Effector memory CD8-positive, alpha-beta T cell (primary cell): ENCODE measurements at regions not wholly inside any gene's neighbourhood (a gene's known extent, or its start where the extent isn't known, plus 50 kb on each side); places are given as distances from the start of the nearest gene placed in this dataset.
"Not testable (repeated sequence)": the region's sequence is repeated elsewhere in the genome, so short reads cannot be mapped to it uniquely, and the experiment has no call there.

Experiments used
- ATAC-seq: fragments of 150-1000 bp; cut with Tn5 transposase; replicated peaks from 2 replicates; pipeline ENCODE4 v1.10.0; 2021; ENCODE audit warnings: mild to moderate bottlenecking, moderate library complexity
- DNase-seq, 3 experiments: peaks; one replicate each; pipeline ENCODE4 v3.0.0; 2021
- H3K27ac Mint-ChIP-seq, 2 donors: one replicate each; pipeline ENCODE4 v1.8.0; 2022; ENCODE audit warnings: mild to moderate bottlenecking in 2 of 2, mixed read lengths in 2 of 2, moderate library complexity in 2 of 2
- H3K27me3 Mint-ChIP-seq, 2 donors: one replicate each; pipeline ENCODE4 v1.8.0; 2022; ENCODE audit warnings: mixed read lengths in 2 of 2
- H3K36me3 Mint-ChIP-seq: one replicate; pipeline ENCODE4 v1.8.0; 2022; ENCODE audit warnings: mild to moderate bottlenecking, moderate library complexity, mixed read lengths; ENCODE audit not compliant: insufficient read depth
- H3K4me1 Mint-ChIP-seq, 2 donors: one replicate each; pipeline ENCODE4 v1.8.0; 2022; ENCODE audit warnings: low read depth in 2 of 2, mixed read lengths in 2 of 2
- H3K4me3 Mint-ChIP-seq, 2 donors: one replicate each; pipeline ENCODE4 v1.8.0; 2022; ENCODE audit warnings: mild to moderate bottlenecking in 2 of 2, mixed read lengths in 2 of 2, moderate library complexity in 2 of 2
- H3K9me3 Mint-ChIP-seq, 2 donors: one replicate each; pipeline ENCODE4 v1.8.0; 2022; ENCODE audit warnings: mixed read lengths in 2 of 2

- not testable (repeated sequence) for H3K4me3 Mint-ChIP-seq, ATAC-seq, H3K27me3 Mint-ChIP-seq, H3K27ac Mint-ChIP-seq, H3K4me1 Mint-ChIP-seq, H3K9me3 Mint-ChIP-seq, DNase-seq, H3K36me3 Mint-ChIP-seq
These were observed 161.7 kb upstream of the UBE2E3 start for GRCh38 chr2:180818700-180819099.

GRCh38 chr2:180799141-180799540, 181.3 kb upstream of the UBE2E3 start:
- Mint-ChIP-seq H3K4me3 (no peak overlapping the region), H3K36me3 (no peaks in the 10 kb centered on the region), H3K27ac (no peak overlapping the region), H3K4me1 (no peaks in the 10 kb centered on the region), H3K9me3 (no peaks in the 10 kb centered on the region), H3K27me3 (peaks cover 5 to 12% of the 10 kb centered on the region in 2 donors)
- ATAC-seq (no peak), DNase-seq (no peak)

DNA sequence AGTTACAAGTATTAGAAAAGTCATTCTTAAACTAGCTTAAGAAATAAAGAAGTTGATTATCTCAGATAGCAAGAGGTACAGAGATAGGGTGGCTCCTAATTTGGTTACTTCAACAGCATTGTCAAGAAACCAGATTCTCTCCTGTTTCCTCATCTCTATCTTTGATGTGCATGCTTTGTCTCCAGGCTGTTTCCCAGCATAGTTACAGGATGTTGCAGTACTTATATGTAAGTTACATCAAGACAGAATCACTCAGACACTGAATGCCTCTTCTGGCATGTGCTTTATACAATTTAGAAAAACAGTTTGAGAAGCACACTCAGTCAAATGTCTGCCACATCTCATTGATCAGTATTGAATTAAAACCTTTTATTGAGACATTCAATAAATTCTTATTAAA, 189.5 kb upstream of the UBE2E3 start:
- DNase-seq = no peak

DNA sequence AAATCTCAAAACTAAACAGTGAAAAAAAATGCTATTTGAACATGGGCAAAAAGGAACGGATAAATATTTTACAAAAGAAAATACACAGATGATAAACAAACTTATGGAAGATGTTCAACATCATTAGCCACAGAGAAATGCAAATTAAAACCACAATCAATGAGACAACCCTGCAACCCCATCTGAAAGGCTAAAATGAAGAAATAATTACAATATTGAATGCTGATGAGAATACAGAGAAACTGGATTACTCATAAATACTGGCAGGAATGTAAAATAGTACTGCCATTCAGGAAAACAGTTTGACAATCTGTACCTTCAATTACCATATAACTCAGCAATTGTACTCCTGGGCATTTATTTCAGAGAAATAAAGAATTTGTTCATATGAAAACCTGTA, 193.1 kb upstream of the UBE2E3 start:
- no peaks in the 10 kb centered on the region for H3K36me3 Mint-ChIP-seq
- H3K27me3 Mint-ChIP-seq = peaks cover 17 to 24% of the 10 kb centered on the region in 2 donors
- no peak for ATAC-seq

More for the DNA sequence above, 189.5 kb upstream of the UBE2E3 start:
- no peak for ATAC-seq
- H3K9me3 Mint-ChIP-seq = no peaks in the 10 kb centered on the region
- peaks cover 8 to 18% of the 10 kb centered on the region in 2 donors for H3K27me3 Mint-ChIP-seq
- no peaks in the 10 kb centered on the region for H3K36me3 Mint-ChIP-seq
- no peaks in the 10 kb centered on the region for H3K4me1 Mint-ChIP-seq
- H3K4me3 Mint-ChIP-seq = no peak overlapping the region
- H3K27ac Mint-ChIP-seq = no peak overlapping the region

GRCh38 chr2:180781276-180781675, 199.1 kb upstream of the UBE2E3 start:
- H3K4me3 Mint-ChIP-seq = no peak overlapping the region
- H3K27ac Mint-ChIP-seq = no peak overlapping the region
- H3K4me1 Mint-ChIP-seq = no peaks in the 10 kb centered on the region
- no peak for ATAC-seq
- peaks cover 10 to 17% of the 10 kb centered on the region in 2 donors for H3K27me3 Mint-ChIP-seq
- no peak for DNase-seq
- no peaks in the 10 kb centered on the region for H3K36me3 Mint-ChIP-seq
- H3K9me3 Mint-ChIP-seq = no peaks in the 10 kb centered on the region

More for the DNA sequence above, 193.1 kb upstream of the UBE2E3 start:
- Mint-ChIP-seq H3K9me3 (no peaks in the 10 kb centered on the region), H3K4me1 (no peaks in the 10 kb centered on the region), H3K27ac (no peak overlapping the region), H3K4me3 (no peak overlapping the region)
- DNase-seq = no peak

- Mint-ChIP-seq H3K4me1 (no peaks in the 10 kb centered on the region), H3K27ac (no peak overlapping the region), H3K4me3 (no peak overlapping the region), H3K9me3 (no peaks in the 10 kb centered on the region), H3K36me3 (no peaks in the 10 kb centered on the region), H3K27me3 (peaks cover 0 to 6% of the 10 kb centered on the region in 2 donors)
- ATAC-seq = no peak
- no peak for DNase-seq
These were observed 202.1 kb upstream of the UBE2E3 start for GRCh38 chr2:180778291-180778690.

DNA sequence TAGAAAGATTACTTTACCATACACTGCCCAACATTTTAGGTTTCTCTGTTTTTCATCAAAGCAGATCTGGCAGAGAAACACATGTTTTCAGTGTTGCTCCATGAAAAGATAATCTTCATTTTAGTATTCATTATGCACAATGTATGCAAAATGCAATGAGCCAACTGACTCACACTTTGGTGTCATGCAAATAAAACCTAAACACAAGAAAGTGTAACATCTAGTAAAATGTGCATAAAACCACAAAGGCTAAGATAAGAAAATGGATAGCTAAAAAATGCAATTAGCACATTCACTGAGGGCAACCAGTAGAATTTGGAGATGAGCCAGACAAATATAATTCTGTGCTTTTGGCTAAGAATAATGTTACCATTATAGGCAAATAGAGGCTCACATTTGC, 203.5 kb upstream of the UBE2E3 start:
- Mint-ChIP-seq H3K4me3 (no peak overlapping the region), H3K27me3 (peaks cover 0 to 6% of the 10 kb centered on the region in 2 donors), H3K36me3 (no peaks in the 10 kb centered on the region), H3K4me1 (no peaks in the 10 kb centered on the region), H3K27ac (no peak overlapping the region), H3K9me3 (no peaks in the 10 kb centered on the region)
- DNase-seq (no peak), ATAC-seq (no peak)

- ATAC-seq (no peak), DNase-seq (no peak)
- Mint-ChIP-seq H3K27me3 (peaks cover 0 to 6% of the 10 kb centered on the region in 2 donors), H3K4me3 (no peak overlapping the region), H3K27ac (no peak overlapping the region), H3K4me1 (no peaks in the 10 kb centered on the region), H3K9me3 (no peaks in the 10 kb centered on the region), H3K36me3 (no peaks in the 10 kb centered on the region)
These were observed 204.7 kb upstream of the UBE2E3 start for GRCh38 chr2:180775711-180776110.

GRCh38 chr2:180765316-180765715, 215.1 kb upstream of the UBE2E3 start:
- H3K27me3 Mint-ChIP-seq = peaks cover 37 to 42% of the 10 kb centered on the region in 2 donors
- H3K27ac Mint-ChIP-seq, H3K36me3 Mint-ChIP-seq, ATAC-seq, DNase-seq, H3K9me3 Mint-ChIP-seq, H3K4me1 Mint-ChIP-seq, H3K4me3 Mint-ChIP-seq: not testable (repeated sequence)

GRCh38 chr2:180763263-180763989, 217.0 kb upstream of the UBE2E3 start:
- Mint-ChIP-seq H3K9me3 (no peaks in the 10 kb centered on the region), H3K4me1 (no peaks in the 10 kb centered on the region), H3K27ac (no peak overlapping the region), H3K27me3 (peaks cover 37 to 42% of the 10 kb centered on the region in 2 donors), H3K36me3 (no peaks in the 10 kb centered on the region), H3K4me3 (no peak overlapping the region)
- ATAC-seq (no peak), DNase-seq (no peak)

GRCh38 chr2:180761224-180761623, 219.2 kb upstream of the UBE2E3 start:
- no peaks in the 10 kb centered on the region for H3K9me3 Mint-ChIP-seq

DNA sequence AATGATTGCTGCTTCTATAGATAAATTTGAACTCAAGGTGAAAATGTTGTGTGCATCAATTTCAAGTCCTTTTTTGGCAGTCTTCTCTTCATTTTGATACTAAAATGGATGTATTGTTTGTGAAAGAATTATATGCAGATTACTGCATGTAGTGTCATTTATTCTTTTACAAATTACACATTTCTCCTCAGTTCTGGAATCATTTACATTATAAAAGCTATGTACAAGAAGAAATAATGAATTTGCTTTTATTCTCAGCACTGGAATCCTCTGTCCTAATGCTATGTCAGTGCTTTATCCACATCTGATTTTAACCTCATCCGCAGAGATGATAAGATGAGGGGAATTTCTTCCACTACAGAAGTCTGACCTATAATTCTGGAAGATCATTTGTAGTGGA, 220.8 kb upstream of the UBE2E3 start:
- Mint-ChIP-seq H3K36me3 (no peaks in the 10 kb centered on the region), H3K27me3 (peaks cover 14 to 18% of the 10 kb centered on the region in 2 donors), H3K4me1 (no peaks in the 10 kb centered on the region), H3K4me3 (no peak overlapping the region), H3K27ac (no peak overlapping the region), H3K9me3 (no peaks in the 10 kb centered on the region)
- ATAC-seq = no peak
- DNase-seq = no peak

More at GRCh38 chr2:180761224-180761623, 219.2 kb upstream of the UBE2E3 start:
- Mint-ChIP-seq H3K4me1 (no peaks in the 10 kb centered on the region), H3K4me3 (no peak overlapping the region), H3K36me3 (no peaks in the 10 kb centered on the region), H3K27ac (no peak overlapping the region), H3K27me3 (peaks cover 21 to 34% of the 10 kb centered on the region in 2 donors)
- DNase-seq (no peak), ATAC-seq (no peak)

- no peak overlapping the region for H3K4me3 Mint-ChIP-seq
- H3K27me3 Mint-ChIP-seq = peaks cover 6 to 8% of the 10 kb centered on the region in 2 donors
- H3K4me1 Mint-ChIP-seq = no peaks in the 10 kb centered on the region
- no peak for DNase-seq
- no peak for ATAC-seq
- no peaks in the 10 kb centered on the region for H3K9me3 Mint-ChIP-seq
- no peak overlapping the region for H3K27ac Mint-ChIP-seq
- H3K36me3 Mint-ChIP-seq = no peaks in the 10 kb centered on the region
These were observed 226.3 kb upstream of the UBE2E3 start for GRCh38 chr2:180753809-180754761.
